Fibroblast of the aortic adventitia (primary cell): ENCODE measurements at regions not wholly inside any gene's neighbourhood (a gene's known extent, or its start where the extent isn't known, plus 50 kb on each side); places are given as distances from the start of the nearest gene placed in this dataset.

Source experiments
- DNase-seq: peaks from one replicate; pipeline ENCODE4 v3.0.0-alpha.2; 2010; ENCODE audit warnings: low read depth
- H3K4me3 ChIP-seq: 2 replicates; pipeline ENCODE4 v1.5.1; 2011; ENCODE audit warnings: low read depth, mild to moderate bottlenecking, control low read depth, low read length, moderate library complexity
- TF ChIP-seq, protein P1 (sequence below): IDR thresholded peaks from 2 replicates; pipeline ENCODE4 v1.5.1; 2011; ENCODE audit warnings: mild to moderate bottlenecking, low read length, control low read depth, inconsistent platforms; ENCODE audit not compliant: insufficient read depth

DNA sequence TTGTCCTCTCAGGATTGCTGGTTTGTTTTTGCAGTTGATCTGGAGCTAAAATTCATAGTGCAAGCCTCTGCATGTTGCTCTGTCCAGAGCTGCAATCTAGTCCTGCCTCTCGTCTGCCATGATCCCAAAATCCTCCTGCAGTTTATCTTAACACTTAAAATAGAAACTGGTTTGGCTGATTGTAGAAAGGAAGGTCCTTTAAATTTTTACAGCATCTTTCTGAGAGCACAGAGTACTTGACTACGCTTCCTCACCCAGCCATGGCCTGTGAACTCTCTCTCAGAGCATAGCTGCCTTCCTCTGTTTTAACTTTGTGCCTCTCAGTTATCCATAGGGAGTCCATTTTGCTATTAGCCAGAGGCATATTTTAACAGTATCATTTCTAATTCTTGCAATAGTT is 877.1 kb downstream of the C12orf50 start:
- DNase-seq, result no peak
- TF ChIP-seq, protein P1, sequence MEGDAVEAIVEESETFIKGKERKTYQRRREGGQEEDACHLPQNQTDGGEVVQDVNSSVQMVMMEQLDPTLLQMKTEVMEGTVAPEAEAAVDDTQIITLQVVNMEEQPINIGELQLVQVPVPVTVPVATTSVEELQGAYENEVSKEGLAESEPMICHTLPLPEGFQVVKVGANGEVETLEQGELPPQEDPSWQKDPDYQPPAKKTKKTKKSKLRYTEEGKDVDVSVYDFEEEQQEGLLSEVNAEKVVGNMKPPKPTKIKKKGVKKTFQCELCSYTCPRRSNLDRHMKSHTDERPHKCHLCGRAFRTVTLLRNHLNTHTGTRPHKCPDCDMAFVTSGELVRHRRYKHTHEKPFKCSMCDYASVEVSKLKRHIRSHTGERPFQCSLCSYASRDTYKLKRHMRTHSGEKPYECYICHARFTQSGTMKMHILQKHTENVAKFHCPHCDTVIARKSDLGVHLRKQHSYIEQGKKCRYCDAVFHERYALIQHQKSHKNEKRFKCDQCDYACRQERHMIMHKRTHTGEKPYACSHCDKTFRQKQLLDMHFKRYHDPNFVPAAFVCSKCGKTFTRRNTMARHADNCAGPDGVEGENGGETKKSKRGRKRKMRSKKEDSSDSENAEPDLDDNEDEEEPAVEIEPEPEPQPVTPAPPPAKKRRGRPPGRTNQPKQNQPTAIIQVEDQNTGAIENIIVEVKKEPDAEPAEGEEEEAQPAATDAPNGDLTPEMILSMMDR, result no peak
- H3K4me3 ChIP-seq, result no peak overlapping the region

DNA sequence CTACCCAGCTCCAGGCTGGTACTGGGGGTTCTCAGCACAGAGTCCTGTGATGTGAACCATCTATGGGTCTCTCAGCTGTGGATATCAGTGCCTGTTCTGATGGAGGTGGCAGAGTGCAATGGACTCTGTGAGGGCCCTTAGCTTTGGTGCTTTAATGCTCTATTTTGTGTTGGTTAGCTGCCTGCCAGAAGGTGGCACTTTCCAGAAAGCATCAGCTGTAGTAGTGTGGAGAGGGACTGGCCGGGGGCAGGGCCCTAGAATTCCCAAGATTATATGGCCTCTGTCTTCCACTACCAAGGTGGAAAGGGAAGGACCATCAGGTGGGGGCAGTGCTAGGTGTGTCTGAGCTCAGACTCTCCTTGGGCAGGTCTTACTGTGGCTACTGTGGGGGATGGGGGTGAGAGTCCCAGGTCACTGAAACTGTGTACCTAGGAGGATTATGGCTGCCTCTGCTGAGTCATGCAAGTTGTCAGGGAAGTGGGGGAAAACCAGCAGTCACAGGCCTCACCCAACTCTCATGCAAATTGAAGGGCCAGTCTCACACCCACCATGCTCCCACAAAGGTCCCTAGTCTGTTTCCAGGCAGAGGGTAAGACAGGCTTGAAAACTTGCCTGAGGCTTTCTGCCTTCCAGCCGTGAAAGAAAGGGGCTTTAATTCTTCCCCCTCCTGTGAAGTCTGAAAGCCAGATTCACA is 878.1 kb downstream of the C12orf50 start:
- DNase-seq, result no peak
- H3K4me3 ChIP-seq, result no peak overlapping the region
- TF ChIP-seq, protein P1, result no peak

DNA sequence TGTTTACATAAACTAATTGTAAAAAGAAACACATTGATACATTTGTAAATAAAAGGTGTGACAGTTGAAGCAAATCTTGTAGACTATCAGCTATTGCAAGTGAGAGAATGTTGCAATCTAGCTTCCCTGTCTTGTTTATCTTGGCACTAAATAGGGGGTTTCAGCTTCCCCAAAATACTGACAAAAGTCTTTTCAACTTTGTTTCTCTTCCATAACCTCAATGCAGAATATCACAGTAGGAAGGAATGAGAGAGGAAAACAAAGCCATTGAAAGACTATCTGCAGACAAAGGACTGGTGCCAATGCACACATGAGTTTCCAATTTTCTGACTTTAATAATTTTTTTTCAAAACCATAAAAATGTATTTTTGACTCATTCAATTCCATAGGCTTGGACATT is 886.2 kb upstream of the MGAT4C start:
- peak; percentile 83 for DNase-seq
- TF ChIP-seq, protein P1, result no peak

DNA sequence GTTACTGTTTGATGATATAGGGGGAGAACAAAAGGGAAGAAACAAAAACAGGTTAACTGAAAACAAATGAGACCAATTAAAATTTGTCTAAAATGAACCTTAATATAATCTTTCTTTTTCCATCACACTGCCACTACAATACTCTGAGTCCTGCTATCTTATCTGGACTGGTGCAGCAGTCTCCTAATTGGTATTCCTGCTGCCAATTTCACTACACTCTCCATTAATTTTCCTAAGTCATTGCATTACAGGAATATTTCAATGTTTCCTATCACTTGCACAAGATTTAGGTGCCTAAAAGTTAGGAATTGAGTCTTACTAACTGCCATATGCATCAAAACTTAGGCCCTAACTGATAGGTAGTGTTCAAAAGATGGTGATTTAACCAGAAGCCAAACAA is 884.9 kb upstream of the MGAT4C start:
- no peak overlapping the region for H3K4me3 ChIP-seq
- peak; percentile 50 for DNase-seq
- TF ChIP-seq, protein P1, result no peak

More for the DNA sequence above, 886.2 kb upstream of the MGAT4C start:
- no peak overlapping the region for H3K4me3 ChIP-seq

DNA sequence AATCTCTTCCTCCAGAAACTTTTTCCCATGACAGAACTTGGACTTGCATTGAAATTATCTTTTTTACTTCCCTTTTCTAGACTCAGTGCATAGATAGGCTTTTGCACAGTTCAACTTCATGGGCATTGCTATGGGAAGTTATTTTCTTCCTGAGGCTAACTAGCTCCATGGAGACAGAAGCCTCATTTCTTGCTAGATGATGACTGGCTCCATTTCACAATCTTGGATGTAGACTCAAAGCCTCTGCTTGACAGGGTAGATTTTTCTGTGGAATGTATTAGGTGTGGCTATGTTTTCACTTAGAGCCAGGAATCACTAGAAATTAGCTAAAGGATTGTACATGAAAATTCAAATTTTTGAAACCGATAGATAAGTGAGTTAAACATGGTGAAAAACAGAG is 884.1 kb upstream of the MGAT4C start:
- TF ChIP-seq, protein P1, result no peak
- peak; percentile 93 for DNase-seq
- no peak overlapping the region for H3K4me3 ChIP-seq

DNA sequence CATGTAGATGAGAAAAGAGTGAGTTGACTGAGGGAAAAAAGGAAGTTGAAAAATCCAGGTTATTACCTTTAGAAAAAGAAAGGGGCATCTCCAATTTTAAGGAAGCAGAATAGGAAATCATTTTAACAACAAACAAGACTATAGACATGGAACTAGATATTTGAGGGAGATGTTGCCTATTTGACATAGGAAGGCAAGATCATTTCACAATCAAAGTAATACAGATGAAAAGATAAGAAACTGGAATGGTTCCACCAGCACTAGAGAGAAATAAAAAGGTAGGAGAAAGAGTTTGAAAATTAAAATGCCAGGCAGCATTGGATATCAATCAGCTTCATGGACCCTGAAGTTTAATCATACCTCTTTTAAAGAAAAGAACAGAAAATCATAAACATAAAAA is 881.0 kb upstream of the MGAT4C start:
- no peak overlapping the region for H3K4me3 ChIP-seq
- TF ChIP-seq, protein P1, result no peak
- DNase-seq, result no peak

DNA sequence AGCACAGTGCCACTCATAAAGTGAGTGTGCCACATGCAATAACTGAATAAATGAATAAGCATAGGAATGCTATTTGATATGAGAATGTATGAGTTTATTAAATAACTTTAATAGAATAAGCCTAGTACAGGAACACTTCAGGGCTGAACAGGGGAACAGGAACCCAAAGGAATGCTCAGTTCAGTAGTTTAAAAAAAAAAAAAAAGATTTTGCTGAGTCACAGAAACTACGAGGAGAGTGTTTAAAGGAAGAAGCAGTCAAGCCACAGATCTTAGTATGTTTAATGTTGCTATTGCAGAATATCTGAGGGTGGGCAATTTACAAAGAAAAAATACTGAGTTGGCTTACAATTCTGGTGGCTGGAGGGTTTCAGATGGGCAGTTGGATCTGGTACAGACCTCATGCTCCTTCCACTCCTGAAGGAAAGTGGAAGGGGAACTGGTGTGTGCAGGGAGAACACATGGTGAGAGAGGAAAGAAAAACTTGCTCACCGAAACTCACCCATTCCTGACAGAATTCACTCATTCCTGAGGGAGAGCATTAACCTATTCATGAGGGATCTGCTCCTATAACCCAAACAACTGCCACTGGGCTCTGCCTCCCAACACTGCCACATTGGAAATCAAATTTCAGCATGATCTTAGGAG is 880.3 kb upstream of the MGAT4C start:
- H3K4me3 ChIP-seq, result no peak overlapping the region
- DNase-seq, result peak; percentile 81
- TF ChIP-seq, protein P1, result no peak
